ENCODE measurements at regions not wholly inside any gene's neighbourhood (a gene's known extent, or its start where the extent isn't known, plus 50 kb on each side); places are given as distances from the start of the nearest gene placed in this dataset.
"Not testable (repeated sequence)": the region's sequence is repeated elsewhere in the genome, so short reads cannot be mapped to it uniquely, and the experiment has no call there.

GRCh38 chr7:54398863-54399262 lies 143.3 kb upstream of the VSTM2A start:
- FAIRE-seq, result no peak

GRCh38 chr7:54409917-54410316 lies 132.3 kb upstream of the VSTM2A start:
- FAIRE-seq, result no peak

GRCh38 chr7:54416678-54417077 lies 125.5 kb upstream of the VSTM2A start:
- FAIRE-seq, result no peak

GRCh38 chr7:54419209-54419608 lies 123.0 kb upstream of the VSTM2A start:
- no peak for FAIRE-seq

GRCh38 chr7:54426406-54426805 lies 115.8 kb upstream of the VSTM2A start:
- no peak for FAIRE-seq

- FAIRE-seq, result no peak
Measured at GRCh38 chr7:54429111-54429510, 113.1 kb upstream of the VSTM2A start.

- no peak for FAIRE-seq
Measured at GRCh38 chr7:54439391-54439790, 102.8 kb upstream of the VSTM2A start.

- FAIRE-seq, result not testable (repeated sequence)
Measured at GRCh38 chr7:54444046-54444686, 98.0 kb upstream of the VSTM2A start.

- FAIRE-seq, result not testable (repeated sequence)
Measured at GRCh38 chr7:54453168-54453567, 89.0 kb upstream of the VSTM2A start.

GRCh38 chr7:54454700-54455099 lies 87.5 kb upstream of the VSTM2A start:
- not testable (repeated sequence) for FAIRE-seq

- FAIRE-seq, result no peak
Measured at GRCh38 chr7:54465095-54465494, 77.1 kb upstream of the VSTM2A start.

- FAIRE-seq, result no peak
Measured at GRCh38 chr7:54469740-54470139, 72.4 kb upstream of the VSTM2A start.

- peak; percentile 91 for FAIRE-seq
Measured at GRCh38 chr7:54476609-54477008, 65.6 kb upstream of the VSTM2A start.

- FAIRE-seq, result no peak
Measured at GRCh38 chr7:54477083-54477482, 65.1 kb upstream of the VSTM2A start.

GRCh38 chr7:54483523-54483922 lies 58.7 kb upstream of the VSTM2A start:
- FAIRE-seq, result no peak

GRCh38 chr7:54485044-54485443 lies 57.1 kb upstream of the VSTM2A start:
- no peak for FAIRE-seq

Measured in G401.6 (cell line).